ENCODE measurements at regions not wholly inside any gene's neighbourhood (a gene's known extent, or its start where the extent isn't known, plus 50 kb on each side); places are given as distances from the start of the nearest gene placed in this dataset.

DNA sequence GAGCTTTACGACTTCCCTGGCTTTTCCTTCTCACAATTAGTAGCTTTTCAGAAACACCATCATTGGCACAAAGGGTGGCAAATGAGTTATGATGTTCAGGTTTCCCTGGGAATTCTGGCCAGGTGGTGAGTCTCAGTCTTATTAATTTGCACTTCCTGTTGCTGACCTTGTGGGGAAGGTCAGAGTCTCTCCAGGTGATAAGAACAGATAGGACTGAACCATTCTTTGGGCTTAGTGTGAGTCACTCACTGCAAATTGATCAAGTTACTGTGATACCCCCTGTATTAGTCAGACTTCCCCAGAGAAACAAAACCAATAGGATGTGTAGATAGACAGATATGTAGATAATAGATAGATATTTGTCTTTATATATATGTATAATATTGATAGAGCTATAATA, 53.8 kb upstream of the RANBP3L start:
- FAIRE-seq, result no peak

GRCh38 chr5:36356915-36357314, 55.2 kb upstream of the RANBP3L start:
- FAIRE-seq, result no peak

GRCh38 chr5:36357391-36357975, 55.8 kb upstream of the RANBP3L start:
- no peak for FAIRE-seq

DNA sequence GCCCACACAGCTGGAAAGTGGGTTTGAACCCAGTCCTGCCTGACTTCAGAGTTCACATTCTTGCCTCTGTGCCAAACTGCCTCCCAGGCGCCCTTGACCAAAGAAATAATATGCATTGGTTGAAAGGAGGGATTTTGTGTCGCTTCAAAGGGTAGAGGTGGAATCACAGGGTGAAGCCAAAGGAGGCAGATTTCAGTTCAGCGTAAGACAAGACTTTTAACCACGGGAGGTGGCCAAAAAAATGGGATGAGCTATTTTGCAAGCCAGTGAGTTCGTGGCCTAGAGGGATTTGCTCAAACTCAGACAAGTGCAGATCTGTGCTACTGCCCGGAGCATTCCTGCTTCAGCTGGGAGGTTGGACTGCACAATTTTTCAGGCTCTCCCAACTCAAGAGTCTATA, 57.6 kb upstream of the RANBP3L start:
- FAIRE-seq, result no peak

GRCh38 chr5:36360307-36360706, 58.6 kb upstream of the RANBP3L start:
- no peak for FAIRE-seq

GRCh38 chr5:36363101-36363500, 61.4 kb upstream of the RANBP3L start:
- FAIRE-seq, result no peak

- no peak for FAIRE-seq
These were observed 62.0 kb upstream of the RANBP3L start for GRCh38 chr5:36363744-36364143.

GRCh38 chr5:36364473-36364872, 62.8 kb upstream of the RANBP3L start:
- no peak for FAIRE-seq

DNA sequence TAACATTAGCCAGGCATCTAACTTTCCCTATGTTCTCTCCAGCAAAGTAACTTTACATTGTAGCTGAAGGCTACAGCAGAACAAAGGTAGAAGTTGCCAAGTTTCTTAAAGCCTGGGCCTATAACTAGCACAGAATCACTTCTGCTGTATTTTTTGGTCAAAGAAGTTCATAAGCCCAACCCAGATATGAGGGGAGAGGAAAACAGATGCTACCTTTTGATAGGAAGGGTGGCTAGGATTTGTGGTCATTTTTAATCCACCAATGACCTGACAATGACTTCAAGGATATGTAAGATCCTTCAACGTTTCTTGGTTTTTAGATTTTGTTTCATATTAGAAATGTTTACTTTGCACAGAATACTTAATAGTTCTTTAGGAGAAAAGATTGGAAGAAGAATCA, 64.2 kb upstream of the RANBP3L start:
- no peak for FAIRE-seq

DNA sequence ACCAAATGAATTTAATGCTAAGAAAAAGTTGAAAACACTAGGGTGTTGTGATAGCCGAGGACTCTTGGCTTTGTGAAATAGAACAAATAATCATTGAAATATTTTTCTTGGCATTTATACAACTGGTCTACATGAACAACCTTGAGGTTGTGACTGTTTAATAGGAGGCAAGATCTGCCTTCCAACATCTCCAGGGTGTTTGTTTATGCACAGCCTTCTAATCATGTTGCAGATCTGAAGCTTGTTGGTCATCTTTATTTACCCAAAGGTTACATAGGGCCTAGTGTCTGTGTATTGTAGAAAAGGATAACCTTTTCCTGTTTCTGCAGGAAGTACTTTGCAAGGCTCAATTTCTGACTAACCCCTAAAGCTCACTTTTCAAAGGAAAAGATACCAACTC, 65.2 kb upstream of the RANBP3L start:
- no peak for FAIRE-seq

GRCh38 chr5:36367524-36367923, 65.8 kb upstream of the RANBP3L start:
- FAIRE-seq, result no peak

GRCh38 chr5:36369219-36369690, 67.6 kb upstream of the RANBP3L start:
- FAIRE-seq, result no peak

DNA sequence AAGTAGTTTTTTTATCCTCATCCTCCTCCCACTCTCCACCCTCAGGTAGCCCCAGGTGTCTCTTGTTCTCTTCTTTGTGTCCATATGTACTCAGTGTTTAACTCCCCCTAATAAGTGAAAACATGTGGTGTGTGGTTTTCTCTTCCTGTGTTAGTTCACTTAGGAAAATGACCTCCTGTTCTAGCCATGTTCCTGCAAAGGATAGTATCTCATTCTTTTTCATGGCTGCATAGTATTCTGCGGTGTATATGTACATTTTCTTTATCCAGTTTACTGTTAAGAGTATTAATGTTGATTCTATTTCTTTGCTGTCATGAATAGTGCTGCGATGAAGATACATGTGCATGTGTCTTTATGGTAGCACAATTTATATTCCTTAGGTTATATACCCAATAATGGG, 68.4 kb upstream of the RANBP3L start:
- FAIRE-seq, result no peak

GRCh38 chr5:36371366-36371765, 69.7 kb upstream of the RANBP3L start:
- no peak for FAIRE-seq

GRCh38 chr5:36373527-36374086, 71.9 kb upstream of the RANBP3L start:
- FAIRE-seq, result no peak

DNA sequence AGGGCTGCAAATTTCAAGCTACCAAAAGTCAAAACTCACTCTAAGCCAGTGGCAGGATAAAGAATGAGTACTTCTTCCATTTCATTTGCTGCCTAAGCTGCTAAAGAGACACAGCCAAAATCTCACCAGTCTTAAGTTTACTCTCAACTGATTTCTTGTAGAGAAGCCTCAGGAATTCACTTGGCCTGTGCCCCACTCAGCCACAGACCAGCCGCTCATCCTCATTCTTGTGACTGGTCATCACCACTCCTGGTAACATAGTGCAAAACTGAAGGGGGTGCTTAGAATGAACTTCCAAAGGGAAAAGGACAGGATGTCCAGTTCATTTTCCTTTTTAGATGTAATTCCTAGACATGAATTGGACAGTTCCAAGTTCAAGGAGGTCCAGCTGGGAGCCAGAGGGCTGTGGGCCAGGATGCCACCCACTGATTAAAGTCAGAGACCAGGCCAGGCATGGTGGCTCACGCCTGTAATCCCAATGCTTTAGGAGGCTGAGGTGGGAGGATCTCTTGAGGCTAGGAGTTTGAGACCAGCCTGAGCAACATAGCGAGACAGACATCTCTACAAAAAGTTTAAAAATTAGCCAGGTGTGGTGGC, 72.7 kb upstream of the RANBP3L start:
- no peak for FAIRE-seq

DNA sequence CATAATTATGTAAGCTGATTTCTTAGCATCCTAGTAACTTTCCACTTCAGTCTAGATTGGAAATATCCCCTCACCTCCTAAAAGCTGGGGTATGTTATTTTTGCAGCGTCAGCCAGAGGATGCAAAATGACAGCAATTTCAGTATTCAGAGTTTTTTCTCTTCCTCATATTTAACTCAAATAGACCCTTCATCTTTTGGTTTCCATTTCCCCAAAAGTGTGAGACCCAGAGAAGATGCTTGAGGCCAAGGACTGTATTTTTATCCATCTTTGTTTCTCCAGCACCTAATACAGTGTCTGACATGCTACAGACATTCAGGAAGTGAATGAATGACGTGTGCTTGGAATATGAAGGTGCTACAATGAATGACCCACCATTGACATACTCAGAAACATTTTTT, 75.5 kb upstream of the RANBP3L start:
- FAIRE-seq, result no peak

- no peak for FAIRE-seq
These were observed 76.8 kb upstream of the RANBP3L start for GRCh38 chr5:36378551-36378950.

DNA sequence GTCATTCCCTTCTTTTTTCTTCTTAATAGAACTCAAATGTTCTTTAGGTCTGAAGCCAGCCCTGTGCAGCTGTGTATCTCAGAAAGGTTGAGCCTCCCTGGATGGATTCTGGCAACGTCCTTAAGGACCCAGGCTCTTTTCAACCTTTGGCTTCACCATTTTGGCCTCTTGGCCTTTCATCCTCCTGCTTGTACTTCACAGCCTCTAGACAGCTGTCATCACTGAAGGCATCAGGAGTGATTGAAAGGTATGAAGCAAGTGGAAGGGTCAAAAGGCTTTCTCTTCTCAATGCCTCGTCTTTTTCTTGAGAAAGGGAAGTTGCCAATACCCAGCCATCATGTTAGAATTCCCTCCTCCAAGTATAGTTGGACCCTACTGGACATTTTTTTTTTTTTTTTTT, 81.2 kb upstream of the RANBP3L start:
- no peak for FAIRE-seq

- FAIRE-seq, result no peak
These were observed 82.2 kb upstream of the RANBP3L start for GRCh38 chr5:36383942-36384341.

DNA sequence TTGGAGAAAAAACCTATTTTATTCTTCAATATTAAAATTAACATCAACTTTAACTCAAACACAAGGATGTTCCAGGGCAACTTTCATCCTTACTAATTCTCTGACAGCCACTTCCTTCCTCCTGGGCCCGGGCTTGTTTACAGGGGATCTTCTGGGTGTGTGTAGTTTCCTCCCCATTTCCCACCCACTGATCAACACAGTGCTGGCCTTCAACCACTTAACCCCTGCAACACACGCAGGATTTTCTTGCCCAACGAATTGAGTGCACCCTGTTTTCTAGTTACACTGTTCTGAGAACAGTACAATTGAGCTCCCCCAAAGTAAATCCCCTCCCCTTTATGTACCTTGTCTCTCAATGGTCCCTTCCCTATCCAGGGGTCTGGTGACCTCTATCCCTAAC, 83.1 kb upstream of the RANBP3L start:
- no peak for FAIRE-seq

GRCh38 chr5:36385495-36385894, 83.8 kb upstream of the RANBP3L start:
- FAIRE-seq, result no peak

DNA sequence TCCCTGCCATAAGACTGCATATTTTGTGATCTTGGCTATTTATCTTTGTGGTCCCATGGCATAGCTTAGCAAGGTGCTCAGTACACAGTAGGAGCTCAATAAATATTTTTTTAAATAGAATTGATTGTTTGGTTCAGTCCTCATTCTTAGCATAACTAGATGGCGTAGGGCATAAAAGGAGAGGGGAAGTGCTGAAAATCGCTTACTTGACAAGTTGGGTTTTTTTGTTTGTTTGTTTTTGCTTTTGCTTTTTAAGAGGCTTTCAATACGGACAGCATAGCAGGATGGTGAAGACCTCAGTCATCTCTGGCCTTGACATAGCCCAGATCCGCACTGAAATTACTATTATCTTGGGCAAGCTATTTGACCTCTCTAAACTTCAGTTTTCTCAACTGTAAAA, 86.6 kb upstream of the RANBP3L start:
- no peak for FAIRE-seq

- FAIRE-seq, result no peak
These were observed 87.5 kb upstream of the RANBP3L start for GRCh38 chr5:36389245-36389644.

GRCh38 chr5:36390640-36391039, 88.9 kb upstream of the RANBP3L start:
- FAIRE-seq, result no peak
